CD8-positive, alpha-beta memory T cell (primary cell): ENCODE measurements at regions not wholly inside any gene's neighbourhood (a gene's known extent, or its start where the extent isn't known, plus 50 kb on each side); places are given as distances from the start of the nearest gene placed in this dataset.

Experiments used
- CTCF ChIA-PET: fragments of 350-600 bp; sonication (Branson Sonifier 250); formaldehyde crosslinking; loops from one replicate; lab custom pipeline; 2021; ENCODE audit warnings: antibody characterized with exemption; lab: Charles Lee
- POLR2A ChIA-PET: fragments of 350-600 bp; sonication (Branson Sonifier 250); formaldehyde crosslinking; loops from one replicate; lab custom pipeline; 2021; ENCODE audit warnings: antibody characterized with exemption; lab: Charles Lee
- DNase-seq, 5 donors: peaks; one replicate each; pipeline versions ENCODE4 v3.0.0 to v3.0.0-alpha.2; 2020 to 2022; ENCODE audit warnings: mixed read lengths in 1 of 5
- H3K27ac ChIP-seq: one replicate; pipeline ENCODE4 v1.7.0; 2013; ENCODE audit warnings: low read depth, mild to moderate bottlenecking, low read length, moderate library complexity
- H3K27me3 ChIP-seq: 2 replicates; pipeline ENCODE4 v1.7.0; 2013; ENCODE audit warnings: low read length, mild to moderate bottlenecking; ENCODE audit not compliant: insufficient read depth, poor library complexity, severe bottlenecking
- H3K36me3 ChIP-seq: 2 replicates; pipeline ENCODE4 v1.7.0; 2013; ENCODE audit warnings: mild to moderate bottlenecking, low read length, moderate library complexity; ENCODE audit not compliant: insufficient read depth
- H3K4me1 ChIP-seq: 2 replicates; pipeline ENCODE4 v1.7.0; 2013; ENCODE audit warnings: mild to moderate bottlenecking, low read length, moderate library complexity; ENCODE audit not compliant: insufficient read depth
- H3K4me3 ChIP-seq: 2 replicates; pipeline ENCODE4 v1.7.0; 2013; ENCODE audit warnings: mild to moderate bottlenecking, low read length
- H3K9me3 ChIP-seq: 2 replicates; pipeline ENCODE4 v1.7.0; 2013; ENCODE audit warnings: mild to moderate bottlenecking, low read length
- H3K27ac Mint-ChIP-seq, 8 donors: one replicate each; pipeline ENCODE4 v1.8.0; 2020 to 2021; ENCODE audit warnings: mixed read lengths in 8 of 8, mild to moderate bottlenecking in 6 of 8, inconsistent platforms in 3 of 8, moderate library complexity in 3 of 8
- H3K27me3 Mint-ChIP-seq, 2 donors: one replicate each; pipeline ENCODE4 v1.8.0; 2020 to 2021; ENCODE audit warnings: mixed read lengths in 2 of 2, mild to moderate bottlenecking in 1 of 2, moderate library complexity in 1 of 2
- H3K36me3 Mint-ChIP-seq, 3 donors: one replicate each; pipeline ENCODE4 v1.8.0; 2020 to 2021; ENCODE audit warnings: mixed read lengths in 3 of 3, inconsistent platforms in 1 of 3, mild to moderate bottlenecking in 1 of 3
- H3K4me1 Mint-ChIP-seq, 3 donors: one replicate each; pipeline ENCODE4 v1.8.0; 2020 to 2021; ENCODE audit warnings: mixed read lengths in 3 of 3, inconsistent platforms in 1 of 3, mild to moderate bottlenecking in 1 of 3
- H3K4me3 Mint-ChIP-seq, 7 donors: one replicate each; pipeline ENCODE4 v1.8.0; 2020 to 2021; ENCODE audit warnings: mixed read lengths in 7 of 7, mild to moderate bottlenecking in 6 of 7, moderate library complexity in 4 of 7, inconsistent platforms in 2 of 7
- H3K9me3 Mint-ChIP-seq, 5 donors: one replicate each; pipeline ENCODE4 v1.8.0; 2020 to 2022; ENCODE audit warnings: mixed read lengths in 5 of 5, mild to moderate bottlenecking in 3 of 5, moderate library complexity in 2 of 5, inconsistent platforms in 1 of 5

DNA sequence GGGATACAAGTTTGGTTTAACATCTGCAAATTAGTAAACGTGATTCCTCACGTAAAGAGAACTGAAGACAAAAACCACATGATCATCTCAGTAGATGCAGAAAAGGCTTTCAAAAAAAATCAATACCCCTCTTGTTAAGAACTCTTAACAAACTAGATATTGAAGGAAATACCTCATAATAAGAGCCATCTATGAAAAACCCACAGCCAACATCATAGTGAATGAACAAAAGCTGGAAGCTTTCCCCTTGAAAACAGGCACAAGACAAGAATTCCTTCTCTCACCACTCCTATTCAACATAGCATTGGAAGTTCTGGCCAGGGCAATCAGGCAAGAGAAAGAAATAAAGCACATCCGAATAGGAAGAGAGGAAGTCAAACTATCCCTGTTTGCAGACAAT, 160.5 kb downstream of the CSNK2A3 start:
- POLR2A ChIA-PET, result no interaction called here

GRCh38 chr11:11189506-11189905, 163.5 kb downstream of the CSNK2A3 start:
- H3K9me3 Mint-ChIP-seq, result peaks cover 17 to 27% (median 24%) of the 10 kb centered on the region in 5 donors
- peaks cover 0 to 22% (median 2%) of the 10 kb centered on the region in 3 donors for H3K36me3 Mint-ChIP-seq
- Histone ChIP-seq H3K27ac (no peak overlapping the region), H3K36me3 (no peaks in the 10 kb centered on the region), H3K4me3 (no peak overlapping the region), H3K9me3 (no peaks in the 10 kb centered on the region), H3K27me3 (no peaks in the 10 kb centered on the region), H3K4me1 (no peaks in the 10 kb centered on the region)
- H3K27me3 Mint-ChIP-seq, result peaks cover 11 to 21% of the 10 kb centered on the region in 2 donors
- no peak overlapping the region for H3K27ac Mint-ChIP-seq
- no peak overlapping the region for H3K4me3 Mint-ChIP-seq
- POLR2A ChIA-PET, result no interaction called here
- H3K4me1 Mint-ChIP-seq, result no peaks in the 10 kb centered on the region
- CTCF ChIA-PET, result no interaction called here
- DNase-seq, result no peak

More for the DNA sequence above, 160.5 kb downstream of the CSNK2A3 start:
- Histone ChIP-seq H3K9me3 (no peaks in the 10 kb centered on the region), H3K36me3 (no peaks in the 10 kb centered on the region), H3K27me3 (no peaks in the 10 kb centered on the region), H3K27ac (no peak overlapping the region), H3K4me3 (no peak overlapping the region), H3K4me1 (no peaks in the 10 kb centered on the region)
- CTCF ChIA-PET, result no interaction called here
- H3K27me3 Mint-ChIP-seq, result peaks cover 11 to 21% of the 10 kb centered on the region in 2 donors
- no peak overlapping the region for H3K4me3 Mint-ChIP-seq
- no peak overlapping the region for H3K27ac Mint-ChIP-seq
- H3K36me3 Mint-ChIP-seq, result peaks cover 0 to 22% (median 2%) of the 10 kb centered on the region in 3 donors
- H3K4me1 Mint-ChIP-seq, result no peaks in the 10 kb centered on the region
- peaks cover 17 to 27% (median 24%) of the 10 kb centered on the region in 5 donors for H3K9me3 Mint-ChIP-seq
- DNase-seq, result no peak

- CTCF ChIA-PET, result no interaction called here
- H3K4me3 ChIP-seq, result no peak overlapping the region
- Mint-ChIP-seq H3K36me3 (peaks cover 0 to 13% (median 2%) of the 10 kb centered on the region in 3 donors), H3K4me3 (no peak overlapping the region), H3K27ac (no peak overlapping the region), H3K9me3 (peaks cover 9 to 15% (median 12%) of the 10 kb centered on the region in 5 donors), H3K4me1 (no peaks in the 10 kb centered on the region), H3K27me3 (peaks cover 23% of the 10 kb centered on the region in 2 donors)
- no peaks in the 10 kb centered on the region for H3K36me3 ChIP-seq
- DNase-seq, result no peak
- no peaks in the 10 kb centered on the region for H3K9me3 ChIP-seq
- H3K27me3 ChIP-seq, result no peaks in the 10 kb centered on the region
- POLR2A ChIA-PET, result no interaction called here
- H3K27ac ChIP-seq, result no peak overlapping the region
- no peaks in the 10 kb centered on the region for H3K4me1 ChIP-seq
Measured at GRCh38 chr11:11186249-11186648, 166.8 kb downstream of the CSNK2A3 start.

DNA sequence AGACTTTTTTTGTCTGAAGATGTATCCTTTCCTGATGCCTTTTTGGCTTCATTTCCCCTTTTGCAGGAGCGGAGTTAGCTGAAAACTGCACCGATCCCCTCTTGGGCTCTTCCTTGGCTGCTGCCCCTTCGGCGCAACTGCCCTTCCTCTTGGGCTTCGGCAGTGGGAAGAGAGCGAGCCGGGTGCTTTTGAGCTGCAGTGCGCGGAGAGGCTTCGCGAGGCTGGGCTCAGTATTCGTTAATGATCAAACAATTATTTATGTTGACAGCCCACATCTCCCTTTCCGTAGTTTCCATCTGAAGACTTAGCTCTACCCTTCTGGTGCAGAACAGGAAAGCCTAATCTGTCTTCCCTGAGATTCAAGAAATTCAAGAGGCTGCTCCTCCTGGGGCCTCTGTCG, 170.8 kb downstream of the CSNK2A3 start:
- Histone ChIP-seq H3K27ac (no peak overlapping the region), H3K4me3 (no peak overlapping the region), H3K27me3 (no peaks in the 10 kb centered on the region), H3K4me1 (no peaks in the 10 kb centered on the region), H3K9me3 (no peaks in the 10 kb centered on the region), H3K36me3 (no peaks in the 10 kb centered on the region)
- Mint-ChIP-seq H3K4me1 (no peaks in the 10 kb centered on the region), H3K36me3 (peaks cover 0 to 1% (median 0%) of the 10 kb centered on the region in 3 donors), H3K9me3 (no peaks in the 10 kb centered on the region), H3K27ac (no peak overlapping the region), H3K27me3 (peaks cover 13 to 16% of the 10 kb centered on the region in 2 donors), H3K4me3 (no peak overlapping the region)
- CTCF ChIA-PET, result no interaction called here
- no peak for DNase-seq
- POLR2A ChIA-PET, result no interaction called here

DNA sequence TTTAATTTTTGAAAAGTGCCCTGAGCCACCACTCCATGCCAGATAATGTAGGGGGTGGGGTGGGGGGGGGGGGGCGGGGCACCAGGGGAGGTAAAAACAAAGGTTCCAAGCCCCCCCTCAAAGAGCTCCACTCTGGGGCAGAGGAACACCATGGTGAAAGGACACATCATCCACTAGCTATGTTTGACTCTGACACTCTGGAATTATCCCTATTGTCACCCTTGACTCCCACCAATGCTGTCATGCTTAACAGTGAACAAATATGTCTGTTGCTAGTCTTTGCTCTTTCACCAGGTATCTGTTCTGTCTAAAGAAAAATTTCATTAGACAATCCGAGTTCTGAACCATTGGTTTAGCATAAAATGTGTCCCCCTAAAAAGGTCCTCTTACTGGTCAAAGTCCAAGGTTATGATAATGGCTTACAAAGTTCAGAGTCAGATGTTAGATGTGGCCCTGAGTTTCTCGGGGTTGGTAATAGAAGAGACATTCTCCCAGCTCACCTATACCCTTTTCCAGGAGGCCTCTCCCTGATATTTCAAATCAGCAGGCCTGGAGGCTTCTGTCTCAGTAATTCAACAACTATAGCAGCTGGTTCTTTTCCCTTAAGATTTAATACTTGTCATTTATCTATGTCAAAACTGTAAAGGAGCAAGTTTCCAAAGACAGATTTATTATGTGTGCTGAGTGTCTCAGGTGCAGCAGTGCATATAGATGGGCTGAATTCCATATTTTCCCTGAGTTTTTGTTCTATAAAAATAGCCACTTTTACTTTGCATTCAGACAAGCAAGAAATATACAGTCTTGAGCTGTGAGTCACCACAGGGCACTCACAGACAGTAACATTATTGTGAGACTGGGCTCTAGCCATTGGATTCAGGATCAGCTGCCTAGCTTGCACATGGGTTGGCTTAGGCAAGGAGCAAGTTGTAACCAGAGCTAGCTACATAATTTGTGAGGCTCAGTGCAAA, 174.1 kb downstream of the CSNK2A3 start:
- ChIA-PET CTCF (no interaction called here), POLR2A (no interaction called here)
- Mint-ChIP-seq H3K36me3 (peaks cover 0 to 1% (median 0%) of the 10 kb centered on the region in 3 donors), H3K4me1 (no peaks in the 10 kb centered on the region), H3K27me3 (peaks cover 16 to 17% of the 10 kb centered on the region in 2 donors), H3K9me3 (no peaks in the 10 kb centered on the region), H3K27ac (no peak overlapping the region), H3K4me3 (peak overlapping the region in 1 of 7 donors; percentile 55)
- Histone ChIP-seq H3K27ac (no peak overlapping the region), H3K27me3 (no peaks in the 10 kb centered on the region), H3K9me3 (no peaks in the 10 kb centered on the region), H3K4me1 (no peaks in the 10 kb centered on the region), H3K36me3 (no peaks in the 10 kb centered on the region), H3K4me3 (no peak overlapping the region)
- DNase-seq, result no peak

DNA sequence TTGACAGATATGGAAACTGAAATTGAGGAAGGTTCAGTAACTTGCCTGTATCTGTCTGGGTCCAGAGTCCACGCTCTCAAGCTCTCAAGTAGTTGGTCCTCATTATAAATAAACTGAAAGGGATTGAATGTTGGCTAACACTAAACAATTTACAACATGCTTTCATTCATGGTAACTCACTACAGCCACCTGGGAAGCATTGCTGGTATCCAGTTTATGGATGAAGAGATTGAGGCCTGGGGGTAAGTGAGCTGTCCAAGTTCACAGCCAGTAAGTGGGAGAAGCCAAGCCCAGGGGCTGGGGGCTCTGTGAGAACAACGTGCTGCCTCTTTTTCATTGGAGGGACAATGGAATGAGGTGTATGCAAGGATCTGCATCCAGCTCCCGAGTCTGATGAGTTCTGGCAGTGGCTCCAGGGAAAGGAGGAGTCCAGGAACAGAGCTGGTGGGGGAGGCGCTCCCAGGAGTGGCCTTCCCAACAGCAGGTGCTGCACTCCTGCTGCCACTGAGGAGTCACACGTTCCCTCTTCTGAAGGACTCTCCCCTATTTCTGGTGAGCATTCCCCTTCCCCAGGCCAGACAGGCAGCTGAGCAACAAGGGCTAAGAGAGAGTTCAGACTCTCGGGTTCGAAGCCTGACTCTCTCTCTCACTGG, 175.8 kb downstream of the CSNK2A3 start:
- Histone ChIP-seq H3K36me3 (no peaks in the 10 kb centered on the region), H3K4me1 (peaks cover under 1% of the 10 kb centered on the region), H3K27ac (no peak overlapping the region), H3K27me3 (no peaks in the 10 kb centered on the region), H3K9me3 (no peaks in the 10 kb centered on the region), H3K4me3 (no peak overlapping the region)
- ChIA-PET POLR2A (no interaction called here), CTCF (interaction anchor here (1.0 kb wide), 1 partner anchor 20 kb away, joined by 3 read pairs; no protein-coding TSS in a partner anchor)
- Mint-ChIP-seq H3K4me1 (peaks cover 4 to 10% (median 6%) of the 10 kb centered on the region in 3 donors), H3K4me3 (no peak overlapping the region), H3K27ac (no peak overlapping the region), H3K9me3 (no peaks in the 10 kb centered on the region), H3K36me3 (peaks cover 0 to 1% (median 0%) of the 10 kb centered on the region in 3 donors), H3K27me3 (peaks cover 9 to 11% of the 10 kb centered on the region in 2 donors)
- no peak for DNase-seq

- H3K27ac ChIP-seq, result no peak overlapping the region
- no peaks in the 10 kb centered on the region for H3K27me3 ChIP-seq
- no peaks in the 10 kb centered on the region for H3K9me3 Mint-ChIP-seq
- peaks cover 13% of the 10 kb centered on the region for H3K4me1 ChIP-seq
- peaks cover 3 to 8% of the 10 kb centered on the region in 2 donors for H3K27me3 Mint-ChIP-seq
- CTCF ChIA-PET, result interaction anchor here (1.4 kb wide), 1 partner anchor 25 kb away, joined by 3 read pairs; no protein-coding TSS in a partner anchor
- POLR2A ChIA-PET, result no interaction called here
- peak overlapping the region in 2 of 8 donors; percentile 58 to 82 for H3K27ac Mint-ChIP-seq
- H3K4me3 ChIP-seq, result no peak overlapping the region
- no peaks in the 10 kb centered on the region for H3K9me3 ChIP-seq
- no peak for DNase-seq
- H3K4me1 Mint-ChIP-seq, result peaks cover 16 to 29% (median 24%) of the 10 kb centered on the region in 3 donors
- no peak overlapping the region for H3K4me3 Mint-ChIP-seq
- no peaks in the 10 kb centered on the region for H3K36me3 Mint-ChIP-seq
- no peaks in the 10 kb centered on the region for H3K36me3 ChIP-seq
Measured at GRCh38 chr11:11173316-11174025, 179.6 kb downstream of the CSNK2A3 start.
